ENCODE measurements at regions not wholly inside any gene's neighbourhood (a gene's known extent, or its start where the extent isn't known, plus 50 kb on each side); places are given as distances from the start of the nearest gene placed in this dataset.

DNA sequence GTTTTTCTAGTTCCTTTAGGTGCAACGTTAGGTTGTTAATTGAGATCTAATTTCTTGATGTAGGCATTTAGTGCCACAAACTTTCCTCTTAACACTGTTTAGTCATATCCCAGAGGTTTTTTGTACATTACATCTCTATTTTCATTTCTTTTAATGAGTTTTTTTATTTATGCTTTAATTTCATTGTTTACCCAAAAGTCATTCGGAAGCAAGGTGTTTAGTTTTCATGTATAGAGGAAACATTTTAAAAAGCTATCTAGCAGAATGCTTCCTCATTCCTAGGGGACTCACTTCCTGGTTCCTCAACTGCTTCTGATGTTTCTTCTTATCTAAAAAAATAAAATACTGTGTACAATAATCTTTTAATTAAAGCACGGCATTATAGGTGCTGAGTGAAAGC, 307.2 kb upstream of the CAMK1G start:
- TF ChIP-seq, protein P1, sequence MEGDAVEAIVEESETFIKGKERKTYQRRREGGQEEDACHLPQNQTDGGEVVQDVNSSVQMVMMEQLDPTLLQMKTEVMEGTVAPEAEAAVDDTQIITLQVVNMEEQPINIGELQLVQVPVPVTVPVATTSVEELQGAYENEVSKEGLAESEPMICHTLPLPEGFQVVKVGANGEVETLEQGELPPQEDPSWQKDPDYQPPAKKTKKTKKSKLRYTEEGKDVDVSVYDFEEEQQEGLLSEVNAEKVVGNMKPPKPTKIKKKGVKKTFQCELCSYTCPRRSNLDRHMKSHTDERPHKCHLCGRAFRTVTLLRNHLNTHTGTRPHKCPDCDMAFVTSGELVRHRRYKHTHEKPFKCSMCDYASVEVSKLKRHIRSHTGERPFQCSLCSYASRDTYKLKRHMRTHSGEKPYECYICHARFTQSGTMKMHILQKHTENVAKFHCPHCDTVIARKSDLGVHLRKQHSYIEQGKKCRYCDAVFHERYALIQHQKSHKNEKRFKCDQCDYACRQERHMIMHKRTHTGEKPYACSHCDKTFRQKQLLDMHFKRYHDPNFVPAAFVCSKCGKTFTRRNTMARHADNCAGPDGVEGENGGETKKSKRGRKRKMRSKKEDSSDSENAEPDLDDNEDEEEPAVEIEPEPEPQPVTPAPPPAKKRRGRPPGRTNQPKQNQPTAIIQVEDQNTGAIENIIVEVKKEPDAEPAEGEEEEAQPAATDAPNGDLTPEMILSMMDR (IDR thresholded peaks at IDR 0.05), result no peak
- no peak for TF ChIP-seq ZFX (IDR thresholded peaks at IDR 0.05; ENCODE audit: borderline replicate concordance)
- H3K27ac ChIP-seq, result no peak overlapping the region

DNA sequence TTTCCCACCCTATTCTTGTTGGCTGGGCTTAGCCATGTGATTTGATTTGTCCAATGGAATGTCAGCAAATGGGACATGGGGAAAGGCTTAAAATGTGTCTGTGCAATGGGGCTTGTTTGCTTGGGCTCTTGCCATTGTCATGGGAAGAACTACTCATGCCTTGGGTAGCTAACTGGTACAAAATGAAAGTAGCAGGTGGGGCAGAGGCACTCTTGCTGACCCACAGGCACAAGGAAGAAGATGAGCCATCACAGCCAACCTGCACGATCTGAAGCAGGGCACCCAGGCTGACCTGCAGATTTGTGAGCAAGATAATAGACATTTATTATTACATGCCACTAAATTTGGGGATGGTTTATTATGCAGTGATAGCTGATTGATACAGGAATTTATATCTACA, 305.9 kb upstream of the CAMK1G start:
- H3K27ac ChIP-seq, result no peak overlapping the region
- no peak for TF ChIP-seq ZFX (IDR thresholded peaks at IDR 0.05; ENCODE audit: borderline replicate concordance)
- TF ChIP-seq, protein P1 (IDR thresholded peaks at IDR 0.05), result no peak

DNA sequence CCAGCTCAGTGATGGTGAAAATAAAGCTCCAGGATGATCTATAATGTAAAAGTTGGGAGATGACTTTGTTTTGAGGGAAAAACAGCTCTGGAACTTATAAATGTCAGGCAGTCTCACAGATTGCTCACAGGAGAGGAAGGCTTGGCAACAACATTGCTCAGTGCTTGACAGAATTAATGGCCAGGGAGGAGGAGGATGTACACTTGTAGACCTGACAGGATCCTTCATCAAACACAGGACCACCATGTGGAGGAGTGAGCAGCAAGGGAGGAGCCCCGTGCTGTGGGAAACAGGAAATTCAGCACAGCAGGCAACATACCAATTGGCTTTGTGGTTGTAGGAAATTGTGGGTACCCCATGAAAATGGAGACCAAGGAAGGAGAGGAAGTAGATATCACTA, 291.8 kb upstream of the CAMK1G start:
- H3K27ac ChIP-seq, result no peak overlapping the region

DNA sequence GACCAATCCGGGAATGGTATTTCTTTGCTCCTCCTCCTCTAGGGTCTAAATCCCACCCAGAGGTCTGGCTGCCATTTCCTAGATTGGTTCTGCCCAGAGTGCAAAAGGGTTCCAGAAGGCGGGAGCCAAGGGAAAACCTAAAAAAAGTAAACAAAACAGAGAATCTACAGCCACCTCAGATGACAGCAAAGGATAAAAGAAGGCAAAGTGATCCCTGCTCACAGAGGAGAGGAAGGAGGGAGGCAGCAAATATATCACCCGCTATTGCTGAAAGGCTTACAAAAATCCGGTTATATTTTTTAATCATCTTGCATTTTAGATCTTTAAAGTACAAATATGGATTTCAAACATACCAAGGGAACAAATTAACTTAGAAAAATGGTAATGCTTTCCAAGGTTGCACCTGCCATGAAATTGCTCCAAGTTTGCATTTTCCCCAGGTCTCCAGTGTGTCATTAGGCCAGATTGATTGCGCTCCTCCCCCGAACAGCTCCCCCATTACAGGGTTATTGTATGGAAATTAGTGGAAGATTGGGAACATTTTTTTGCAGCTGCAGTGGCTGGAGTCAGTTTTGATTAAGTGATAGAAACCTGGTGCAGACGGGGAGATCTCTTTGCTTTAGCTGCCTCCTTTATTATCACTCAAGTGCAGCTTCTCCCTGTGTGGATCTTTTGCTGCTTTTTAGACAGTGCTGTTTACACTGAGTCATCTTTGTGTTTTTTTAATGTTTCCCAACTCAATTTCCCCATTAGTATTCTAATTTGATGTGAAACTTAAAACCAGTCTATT, 280.5 kb upstream of the CAMK1G start:
- no peak overlapping the region for H3K27ac ChIP-seq
- no peak for TF ChIP-seq ZFX (IDR thresholded peaks at IDR 0.05; ENCODE audit: borderline replicate concordance)
- TF ChIP-seq, protein P1 (IDR thresholded peaks at IDR 0.05), result no peak

More for the DNA sequence above, 291.8 kb upstream of the CAMK1G start:
- no peak for TF ChIP-seq ZFX (IDR thresholded peaks at IDR 0.05; ENCODE audit: borderline replicate concordance)
- TF ChIP-seq, protein P1 (IDR thresholded peaks at IDR 0.05), result no peak

DNA sequence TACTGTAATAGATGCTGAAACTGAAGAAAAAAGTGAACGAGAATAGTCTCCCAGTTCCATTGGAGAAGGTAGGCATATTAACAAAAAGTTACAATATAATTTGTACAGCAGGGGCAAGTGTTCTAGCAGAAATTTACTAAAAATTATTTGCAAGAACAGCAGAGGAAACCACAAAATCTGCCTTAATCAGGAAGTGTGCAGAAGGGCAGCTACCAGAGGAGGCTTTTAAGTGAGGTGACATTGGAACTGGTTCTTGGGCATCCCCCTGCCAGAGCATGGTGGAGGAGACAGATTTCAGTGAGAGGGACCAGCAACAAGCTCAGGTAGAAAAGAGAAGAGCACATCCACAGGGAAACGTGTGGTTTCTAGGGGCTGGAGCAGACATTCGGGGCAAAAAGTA, 279.3 kb upstream of the CAMK1G start:
- no peak for TF ChIP-seq ZFX (IDR thresholded peaks at IDR 0.05; ENCODE audit: borderline replicate concordance)
- TF ChIP-seq, protein P1 (IDR thresholded peaks at IDR 0.05), result no peak
- no peak overlapping the region for H3K27ac ChIP-seq

DNA sequence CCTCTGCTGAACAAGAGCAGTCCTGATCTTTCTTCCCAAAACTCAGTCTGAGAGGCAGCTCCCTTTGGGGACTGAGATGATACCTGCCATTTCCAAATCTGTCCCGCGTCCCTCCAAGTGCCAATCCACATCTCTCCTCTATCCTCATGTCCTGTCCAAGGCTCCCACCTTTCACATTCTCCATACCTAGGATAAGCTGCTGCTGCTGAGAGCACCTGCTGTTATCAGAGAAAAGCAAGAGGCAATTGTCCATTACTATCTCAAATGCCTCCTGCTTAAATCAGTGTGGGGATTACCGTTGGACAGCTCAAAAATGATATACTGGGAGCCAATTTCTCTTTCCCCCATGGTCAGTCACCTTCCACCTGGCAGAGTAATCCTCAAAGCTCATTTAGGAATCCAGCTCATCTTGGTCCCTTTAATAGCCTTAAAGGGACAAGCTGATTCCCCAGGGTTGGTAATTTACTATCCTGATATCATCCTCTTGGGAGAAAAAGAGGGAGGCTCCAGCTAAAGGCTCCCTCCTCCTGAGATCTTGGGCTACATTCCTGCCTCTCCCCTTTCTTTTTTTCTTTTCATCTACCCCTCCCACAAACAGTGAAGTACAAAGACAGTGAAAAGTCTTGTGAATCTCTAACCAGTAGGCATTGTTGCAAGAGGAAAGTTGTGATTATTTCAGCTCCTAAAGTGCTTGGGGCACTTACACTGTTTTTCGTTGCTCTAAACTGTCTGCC, 278.1 kb upstream of the CAMK1G start:
- H3K27ac ChIP-seq, result no peak overlapping the region
- TF ChIP-seq ZFX (IDR thresholded peaks at IDR 0.05; ENCODE audit: borderline replicate concordance), result no peak
- TF ChIP-seq, protein P1 (IDR thresholded peaks at IDR 0.05), result no peak

DNA sequence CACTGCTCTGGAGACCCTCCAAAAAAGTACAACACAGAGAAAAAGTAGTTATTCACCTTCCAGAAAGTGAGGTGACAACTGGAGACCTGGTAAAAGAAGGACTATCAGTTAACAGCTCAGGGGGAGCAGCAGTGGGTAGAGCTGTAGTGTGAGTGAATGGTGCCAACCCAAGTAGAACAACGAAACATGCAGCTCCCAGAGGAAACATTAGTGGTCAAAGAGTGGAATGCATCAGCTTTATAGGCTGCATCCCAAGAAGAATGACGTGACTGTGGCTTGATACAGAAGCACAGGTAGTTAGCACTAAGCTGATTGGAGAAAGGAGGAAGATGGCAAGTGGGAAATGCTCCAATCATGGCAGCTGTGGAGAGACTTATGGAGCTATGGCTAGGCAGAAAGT, 275.7 kb upstream of the CAMK1G start:
- no peak overlapping the region for H3K27ac ChIP-seq
- no peak for TF ChIP-seq ZFX (IDR thresholded peaks at IDR 0.05; ENCODE audit: borderline replicate concordance)
- TF ChIP-seq, protein P1 (IDR thresholded peaks at IDR 0.05), result no peak
